Right cardiac atrium (tissue), 5 donors: ENCODE measurements at regions not wholly inside any gene's neighbourhood (a gene's known extent, or its start where the extent isn't known, plus 50 kb on each side); places are given as distances from the start of the nearest gene placed in this dataset.
"Not testable (repeated sequence)": the region's sequence is repeated elsewhere in the genome, so short reads cannot be mapped to it uniquely, and the experiment has no call there.

Source experiments
- ATAC-seq, 2 donors: fragments of 200-7000 bp; cut with Tn5 transposase; one replicate each; pipeline versions ENCODE4 v1.8.0 to v1.9.1; 2020; ENCODE audit warnings: moderate library complexity in 2 of 2, mild to moderate bottlenecking in 1 of 2
- DNase-seq, 3 donors: peaks; one replicate each; pipeline ENCODE4 v3.0.0-alpha.2; 2020
- H3K27ac ChIP-seq: one replicate; pipeline ENCODE4 v1.5.1; 2013; ENCODE audit warnings: mild to moderate bottlenecking, low read length, control low read depth, moderate library complexity
- H3K27me3 ChIP-seq: one replicate; pipeline ENCODE4 v1.6.1; 2013; ENCODE audit not compliant: control insufficient read depth, insufficient read depth
- H3K4me1 ChIP-seq: one replicate; pipeline ENCODE4 v1.6.1; 2013; ENCODE audit warnings: low read length; ENCODE audit not compliant: control insufficient read depth, insufficient read depth
- H3K4me3 ChIP-seq: one replicate; pipeline ENCODE4 v1.5.1; 2013; ENCODE audit warnings: low read length, control low read depth
- H3K9me3 ChIP-seq: one replicate; pipeline ENCODE4 v1.6.1; 2013; ENCODE audit warnings: low read length; ENCODE audit not compliant: control insufficient read depth
- WGBS: extraction: QIAGEN DNeasy Blood & Tissue Kit; methylation state at CpG from one replicate; pipeline ENCODE4 v1.1.7; 2013; 5-methylcytosine and 5-hydroxymethylcytosine counted together
- intact Hi-C, 4 donors: fragments of 100-400 bp; cut with DNase I; formaldehyde crosslinking; loops; one replicate each; pipeline versions ENCODE4 v1.11.0 to v1.14.0; 2022 to 2023
- donor health status: healthy with polysubstance abuse.
- donor health status: DM: no; HTN: yes; CAD: no.
- donor health status: DM: no; HTN: no; CAD: no.
- donor health status: DM: no; HTN: yes; CAD: no; lungs with severe emphysema.
- donor health status: DM: yes; HTN: yes; CAD: no.

- Histone ChIP-seq H3K9me3 (no peaks in the 10 kb centered on the region), H3K4me1 (no peaks in the 10 kb centered on the region), H3K27ac (no peak overlapping the region), H3K4me3 (no peak overlapping the region), H3K27me3 (no peaks in the 10 kb centered on the region)
- WGBS = 86% methylated on average over 9 of the region's 9 CpGs
- intact Hi-C loops = no loop called here
- ATAC-seq = no peak
- no peak for DNase-seq
Observed at GRCh38 chr6:150777736-150778135, 87.8 kb upstream of the MTHFD1L start.

- no peaks in the 10 kb centered on the region for H3K27me3 ChIP-seq
- 62% methylated on average over 2 of the region's 2 CpGs for WGBS
- H3K4me3 ChIP-seq = no peak overlapping the region
- intact Hi-C loops = no loop called here
- H3K9me3 ChIP-seq = no peaks in the 10 kb centered on the region
- DNase-seq (no peak), ATAC-seq (peak in 1 of 2 donors; percentile 45)
- no peak overlapping the region for H3K27ac ChIP-seq
- no peaks in the 10 kb centered on the region for H3K4me1 ChIP-seq
Observed at GRCh38 chr6:150783813-150784212, 81.7 kb upstream of the MTHFD1L start.

- no peaks in the 10 kb centered on the region for H3K9me3 ChIP-seq
- 64% methylated on average over 7 of the region's 7 CpGs for WGBS
- H3K4me1 ChIP-seq = no peaks in the 10 kb centered on the region
- intact Hi-C loops = no loop called here
- no peak overlapping the region for H3K27ac ChIP-seq
- DNase-seq (no peak), ATAC-seq (peak in 1 of 2 donors; percentile 39)
- H3K4me3 ChIP-seq = no peak overlapping the region
- no peaks in the 10 kb centered on the region for H3K27me3 ChIP-seq
Observed at GRCh38 chr6:150787429-150787828, 78.1 kb upstream of the MTHFD1L start.

- 50% methylated on average over 6 of the region's 6 CpGs for WGBS
- ATAC-seq = peak; percentile 65 to 82
- intact Hi-C loops = no loop called here
Observed at GRCh38 chr6:150788089-150788488, 77.4 kb upstream of the MTHFD1L start.

GRCh38 chr6:150789906-150790305 lies 75.6 kb upstream of the MTHFD1L start:
- intact Hi-C loops = not testable (repeated sequence)
- 91% methylated on average over 6 of the region's 6 CpGs for WGBS

More at GRCh38 chr6:150788089-150788488, 77.4 kb upstream of the MTHFD1L start:
- no peaks in the 10 kb centered on the region for H3K4me1 ChIP-seq
- H3K9me3 ChIP-seq = no peaks in the 10 kb centered on the region
- H3K4me3 ChIP-seq = peak overlapping the region; percentile 9
- DNase-seq = no peak
- H3K27ac ChIP-seq = no peak overlapping the region
- no peaks in the 10 kb centered on the region for H3K27me3 ChIP-seq

GRCh38 chr6:150791717-150792116 lies 73.8 kb upstream of the MTHFD1L start:
- Histone ChIP-seq H3K27me3 (no peaks in the 10 kb centered on the region), H3K4me1 (no peaks in the 10 kb centered on the region), H3K9me3 (no peaks in the 10 kb centered on the region), H3K4me3 (no peak overlapping the region), H3K27ac (no peak overlapping the region)
- intact Hi-C loops = no loop called here
- DNase-seq = no peak
- ATAC-seq = no peak
- WGBS = 73% methylated on average over 1 of the region's 1 CpG

More at GRCh38 chr6:150789906-150790305, 75.6 kb upstream of the MTHFD1L start:
- H3K4me3 ChIP-seq, H3K9me3 ChIP-seq, H3K4me1 ChIP-seq, DNase-seq, H3K27me3 ChIP-seq, H3K27ac ChIP-seq, ATAC-seq: not testable (repeated sequence)

- Histone ChIP-seq H3K4me1 (peaks cover 2% of the 10 kb centered on the region), H3K4me3 (no peak overlapping the region), H3K9me3 (no peaks in the 10 kb centered on the region), H3K27ac (no peak overlapping the region), H3K27me3 (no peaks in the 10 kb centered on the region)
- ATAC-seq (no peak), DNase-seq (no peak)
- intact Hi-C loops = no loop called here
- WGBS = 89% methylated on average over 1 of the region's 1 CpG
Observed at GRCh38 chr6:150797949-150798348, 67.6 kb upstream of the MTHFD1L start.

- WGBS = 79% methylated on average over 4 of the region's 4 CpGs
- DNase-seq (no peak), ATAC-seq (no peak)
- H3K4me3 ChIP-seq = no peak overlapping the region
- H3K27me3 ChIP-seq = no peaks in the 10 kb centered on the region
- no peaks in the 10 kb centered on the region for H3K9me3 ChIP-seq
- H3K27ac ChIP-seq = no peak overlapping the region
- intact Hi-C loops = no loop called here
- H3K4me1 ChIP-seq = peaks cover 2% of the 10 kb centered on the region
Observed at GRCh38 chr6:150799276-150799805, 66.2 kb upstream of the MTHFD1L start.

- DNase-seq = no peak
- H3K4me3 ChIP-seq = no peak overlapping the region
- H3K9me3 ChIP-seq = no peaks in the 10 kb centered on the region
- intact Hi-C loops = no loop called here
- peaks cover 2% of the 10 kb centered on the region for H3K4me1 ChIP-seq
- peak; percentile 39 to 55 for ATAC-seq
- 49% methylated on average over 8 of the region's 8 CpGs for WGBS
- no peak overlapping the region for H3K27ac ChIP-seq
- no peaks in the 10 kb centered on the region for H3K27me3 ChIP-seq
Observed at GRCh38 chr6:150800674-150801314, 64.7 kb upstream of the MTHFD1L start.

- 95% methylated on average over 2 of the region's 2 CpGs for WGBS
- H3K27me3 ChIP-seq = no peaks in the 10 kb centered on the region
- no peaks in the 10 kb centered on the region for H3K9me3 ChIP-seq
- H3K4me1 ChIP-seq = no peaks in the 10 kb centered on the region
- DNase-seq = no peak
- ATAC-seq = no peak
- no peak overlapping the region for H3K27ac ChIP-seq
- intact Hi-C loops = no loop called here
- no peak overlapping the region for H3K4me3 ChIP-seq
Observed at GRCh38 chr6:150806790-150807189, 58.7 kb upstream of the MTHFD1L start.

GRCh38 chr6:150813319-150813992 lies 52.0 kb upstream of the MTHFD1L start:
- 42% methylated on average over 9 of the region's 9 CpGs for WGBS
- Histone ChIP-seq H3K27ac (no peak overlapping the region), H3K4me1 (no peaks in the 10 kb centered on the region), H3K4me3 (no peak overlapping the region), H3K27me3 (no peaks in the 10 kb centered on the region), H3K9me3 (no peaks in the 10 kb centered on the region)
- ATAC-seq (peak in 1 of 2 donors; percentile 68), DNase-seq (no peak)
- intact Hi-C loops = loop anchor here in 1 of 4 donors (5.0 kb wide), 1 partner anchor 391 kb away; no protein-coding TSS in a partner anchor
